ENCODE measurements at regions not wholly inside any gene's neighbourhood (a gene's known extent, or its start where the extent isn't known, plus 50 kb on each side); places are given as distances from the start of the nearest gene placed in this dataset.

GRCh38 chr15:100783760-100784492 lies 95.7 kb upstream of the ALDH1A3 start:
- ChIA-PET CTCF (interaction anchor here (0.6 to 0.7 kb wide), 2 partner anchors 33 to 171 kb away, joined by 3 to 4 read pairs; no protein-coding TSS in a partner anchor), POLR2A (no interaction called here)
- Histone ChIP-seq H3K27ac (ENCODE audit: low read length in 2 of 2) (no peak overlapping the region), H3K9me3 (ENCODE audit: control extremely low read depth in 1 of 3, control insufficient read depth in 2 of 3, insufficient read depth in 1 of 3, low read length in 2 of 3) (no peaks in the 10 kb centered on the region), H3K36me3 (replicated peaks in 1 of 2; ENCODE audit: control extremely low read depth in 1 of 2, control insufficient read depth in 1 of 2, extremely low read depth in 1 of 2, insufficient read depth in 2 of 2, low read length in 1 of 2) (no peaks in the 10 kb centered on the region), H4K20me1 (ENCODE audit: control insufficient read depth, insufficient read depth, low read length, poor library complexity, severe bottlenecking) (no peaks in the 10 kb centered on the region), H3K4me3 (ENCODE audit: control extremely low read depth in 1 of 5, extremely low read depth in 1 of 5, insufficient read depth in 1 of 5, low read depth in 2 of 5, low read length in 4 of 5) (no peak overlapping the region), H3K79me2 (ENCODE audit: control insufficient read depth, insufficient read depth, low read length) (no peaks in the 10 kb centered on the region), H3K4me2 (replicated peaks; ENCODE audit: low read depth, low read length, poor library complexity, severe bottlenecking) (no peak overlapping the region), H3K4me1 (ENCODE audit: control insufficient read depth in 2 of 2, insufficient read depth in 2 of 2, low read length in 2 of 2) (no peaks in the 10 kb centered on the region), H3K27me3 (replicated peaks in 1 of 4; ENCODE audit: control extremely low read depth in 1 of 4, control insufficient read depth in 3 of 4, insufficient read depth in 4 of 4, low read length in 3 of 4) (no peaks in the 10 kb centered on the region), H2AFZ (ENCODE audit: insufficient read depth, low read depth, low read length, poor library complexity, severe bottlenecking) (no peak overlapping the region), H3K9ac (ENCODE audit: low read length) (no peak overlapping the region)
- H3K27ac Mint-ChIP-seq: no peak overlapping the region
- ATAC-seq (ENCODE audit: low read depth) (no peak), DNase-seq (no peak)
- TF ChIP-seq EZH2 (IDR thresholded peaks at IDR 0.05; ENCODE audit: borderline replicate concordance, insufficient read depth, low read depth, low read length, poor library complexity, severe bottlenecking) (no peak), CTCF (IDR thresholded peaks at IDR 0.05) (no peak)
- intact Hi-C loops (cut with micrococcal nuclease): no loop called here
- 90% methylated on average over 14 of the region's 17 CpGs for WGBS (ENCODE audit: insufficient coverage)
- no peak overlapping the region for H3K4me3 Mint-ChIP-seq
- no peaks in the 10 kb centered on the region for H3K4me1 Mint-ChIP-seq
- H3K9me3 Mint-ChIP-seq (ENCODE audit: insufficient read depth): no peaks in the 10 kb centered on the region
- peaks cover 4% of the 10 kb centered on the region for H3K27me3 Mint-ChIP-seq

- H3K4me2 ChIP-seq (replicated peaks; ENCODE audit: low read depth, low read length, poor library complexity, severe bottlenecking): no peak overlapping the region
- H3K27ac Mint-ChIP-seq: no peak overlapping the region
- no peaks in the 10 kb centered on the region for H3K4me1 Mint-ChIP-seq
- H4K20me1 ChIP-seq (ENCODE audit: control insufficient read depth, insufficient read depth, low read length, poor library complexity, severe bottlenecking): no peaks in the 10 kb centered on the region
- H3K9ac ChIP-seq (ENCODE audit: low read length): no peak overlapping the region
- intact Hi-C loops (cut with micrococcal nuclease): no loop called here
- ChIA-PET CTCF (interaction anchor here (0.6 kb wide), 1 partner anchor 33 kb away, joined by 3 read pairs; no protein-coding TSS in a partner anchor), POLR2A (no interaction called here)
- peaks cover 4% of the 10 kb centered on the region for H3K27me3 Mint-ChIP-seq
- no peaks in the 10 kb centered on the region for H3K79me2 ChIP-seq (ENCODE audit: control insufficient read depth, insufficient read depth, low read length)
- H2AFZ ChIP-seq (ENCODE audit: insufficient read depth, low read depth, low read length, poor library complexity, severe bottlenecking): no peak overlapping the region
- ATAC-seq (ENCODE audit: low read depth) (no peak), DNase-seq (no peak)
- H3K4me3 Mint-ChIP-seq: no peak overlapping the region
- H3K27me3 ChIP-seq (replicated peaks in 1 of 4; ENCODE audit: control extremely low read depth in 1 of 4, control insufficient read depth in 3 of 4, insufficient read depth in 4 of 4, low read length in 3 of 4): no peaks in the 10 kb centered on the region
- WGBS (ENCODE audit: insufficient coverage): 72% methylated on average over 5 of the region's 10 CpGs
- no peaks in the 10 kb centered on the region for H3K9me3 ChIP-seq (ENCODE audit: control extremely low read depth in 1 of 3, control insufficient read depth in 2 of 3, insufficient read depth in 1 of 3, low read length in 2 of 3)
- no peak for TF ChIP-seq CTCF (IDR thresholded peaks at IDR 0.05)
- no peak for TF ChIP-seq EZH2 (IDR thresholded peaks at IDR 0.05; ENCODE audit: borderline replicate concordance, insufficient read depth, low read depth, low read length, poor library complexity, severe bottlenecking)
- no peaks in the 10 kb centered on the region for H3K4me1 ChIP-seq (ENCODE audit: control insufficient read depth in 2 of 2, insufficient read depth in 2 of 2, low read length in 2 of 2)
- no peaks in the 10 kb centered on the region for H3K9me3 Mint-ChIP-seq (ENCODE audit: insufficient read depth)
- H3K36me3 ChIP-seq (replicated peaks in 1 of 2; ENCODE audit: control extremely low read depth in 1 of 2, control insufficient read depth in 1 of 2, extremely low read depth in 1 of 2, insufficient read depth in 2 of 2, low read length in 1 of 2): no peaks in the 10 kb centered on the region
- H3K4me3 ChIP-seq (ENCODE audit: control extremely low read depth in 1 of 5, extremely low read depth in 1 of 5, insufficient read depth in 1 of 5, low read depth in 2 of 5, low read length in 4 of 5): no peak overlapping the region
- no peak overlapping the region for H3K27ac ChIP-seq (ENCODE audit: low read length in 2 of 2)
These were observed 95.0 kb upstream of the ALDH1A3 start for GRCh38 chr15:100784493-100785180.
